ENCODE measurements at regions not wholly inside any gene's neighbourhood (a gene's known extent, or its start where the extent isn't known, plus 50 kb on each side); places are given as distances from the start of the nearest gene placed in this dataset.
"Not testable (repeated sequence)": the region's sequence is repeated elsewhere in the genome, so short reads cannot be mapped to it uniquely, and the experiment has no call there.

GRCh38 chr21:28110074-28110473 lies 882.6 kb downstream of the LTN1 start:
- no peak for DNase-seq

- DNase-seq: no peak
Measured at GRCh38 chr21:28106370-28106890, 886.2 kb downstream of the LTN1 start.

DNA sequence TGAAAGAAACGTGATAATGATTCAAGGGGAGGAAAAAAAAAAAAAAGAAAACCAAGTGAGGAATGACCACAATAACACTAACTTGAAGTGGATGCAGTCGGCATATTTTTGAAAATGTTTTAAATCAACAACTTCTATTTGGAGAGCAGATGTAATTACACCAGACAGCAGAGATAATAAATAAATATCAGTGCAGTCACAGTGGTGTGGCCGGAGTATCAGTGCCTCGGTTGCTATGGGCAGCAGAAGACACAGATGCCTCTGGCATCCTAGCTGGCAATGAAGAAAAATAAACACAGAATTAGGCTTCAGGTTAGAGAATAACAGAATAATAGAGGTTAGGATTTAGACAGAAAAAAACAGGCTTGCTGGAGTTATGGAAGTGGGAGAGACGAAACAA lies 888.3 kb downstream of the LTN1 start:
- DNase-seq: no peak

- DNase-seq: no peak
Measured at GRCh38 chr21:28100366-28100765, 892.3 kb downstream of the LTN1 start.

GRCh38 chr21:28099001-28099705 lies 893.5 kb downstream of the LTN1 start:
- no peak for DNase-seq

GRCh38 chr21:28091466-28091865 lies 901.2 kb downstream of the LTN1 start:
- DNase-seq: no peak

DNA sequence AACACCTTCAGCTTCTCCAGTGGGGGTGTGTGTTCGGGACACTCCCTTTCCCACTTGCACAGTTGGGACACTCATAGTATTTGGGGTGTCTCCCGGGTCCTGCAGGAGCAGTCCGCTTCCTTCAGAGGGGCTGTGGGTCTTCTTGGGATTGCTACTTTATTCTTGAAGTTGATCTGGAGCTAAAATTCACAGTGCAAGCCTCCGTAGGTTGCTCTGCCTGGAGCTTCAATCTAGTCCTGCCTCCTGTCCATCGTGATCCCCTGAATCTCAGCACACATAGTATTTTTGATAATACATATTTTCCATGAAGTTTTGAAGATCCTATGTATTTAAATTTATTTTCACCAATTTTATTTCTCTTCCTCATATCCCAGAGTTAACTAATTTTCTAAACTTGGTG lies 902.1 kb downstream of the LTN1 start:
- DNase-seq: no peak

DNA sequence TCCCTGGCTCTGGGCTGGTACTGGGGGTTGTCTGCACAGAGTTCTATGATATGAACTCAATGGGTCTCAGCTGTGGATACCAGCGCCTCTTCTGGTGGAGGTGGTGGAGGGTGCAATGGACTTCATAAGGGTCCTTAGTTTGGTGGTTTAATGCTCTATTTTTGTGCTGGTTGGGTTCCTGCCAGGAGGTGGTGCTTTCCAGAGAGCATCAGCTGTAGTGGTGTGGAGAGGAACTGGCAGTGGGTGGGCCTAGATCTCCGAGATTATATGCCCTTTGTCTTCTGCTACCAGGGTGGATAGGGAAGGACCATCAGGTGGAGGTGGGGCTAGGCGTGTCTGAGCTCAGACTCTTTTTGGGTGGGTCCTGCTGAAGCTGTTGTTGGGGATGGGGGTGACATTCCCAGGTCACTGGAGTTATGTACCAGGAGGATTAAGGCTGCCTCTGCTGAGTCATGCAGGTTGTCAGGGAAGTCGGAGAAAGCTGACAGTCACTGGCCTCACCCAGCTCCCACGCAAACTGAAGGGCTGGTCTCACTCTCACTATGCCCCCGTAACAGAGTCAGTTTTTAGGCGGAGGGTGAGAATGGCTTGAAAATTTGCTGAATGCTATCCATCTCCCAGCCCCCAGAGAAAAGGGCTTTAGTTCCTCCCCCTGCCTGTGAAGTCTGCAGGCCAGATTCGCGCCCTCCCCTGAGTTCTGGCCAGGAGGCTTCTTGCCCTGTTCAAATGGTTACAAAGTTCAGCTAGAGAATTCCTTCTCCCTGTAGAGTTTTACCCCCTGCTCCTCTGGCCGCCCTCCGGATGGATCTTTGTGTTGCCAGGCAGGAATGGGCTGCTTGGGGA lies 902.9 kb downstream of the LTN1 start:
- DNase-seq: no peak

DNA sequence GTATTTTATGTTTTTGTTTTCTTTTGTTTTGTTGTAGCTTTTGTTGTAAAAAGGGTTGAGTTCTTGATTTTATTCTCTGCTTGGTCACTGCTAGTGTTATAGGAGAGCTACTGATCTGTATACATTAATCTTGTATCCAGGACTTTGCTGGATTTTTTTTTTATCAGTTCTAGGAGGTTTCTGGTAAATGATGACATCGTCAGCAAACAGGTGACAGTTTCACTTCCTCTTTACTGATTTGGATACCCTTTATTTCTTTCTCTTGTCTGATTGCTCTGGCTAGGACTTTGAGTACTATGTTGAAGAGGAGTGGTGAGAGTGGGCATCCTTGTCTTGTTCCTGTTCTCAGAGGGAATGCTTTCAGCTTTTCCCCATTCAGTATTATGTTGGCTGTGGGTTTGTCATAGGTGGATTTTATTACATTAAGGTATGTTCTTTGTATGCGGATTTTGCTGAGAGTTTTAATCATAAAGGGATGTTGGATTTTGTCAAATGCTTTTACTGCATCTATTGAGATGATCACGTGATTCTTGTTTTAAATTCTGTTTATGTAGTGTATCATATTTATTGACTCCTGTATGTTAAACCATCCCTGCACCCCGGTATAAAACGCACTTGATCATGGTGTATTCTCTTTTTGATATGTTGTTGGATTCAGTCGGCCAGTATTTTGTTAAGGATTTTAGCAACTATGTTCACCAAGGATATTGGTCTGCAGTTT lies 905.7 kb downstream of the LTN1 start:
- no peak for DNase-seq

GRCh38 chr21:28084951-28085350 lies 907.7 kb downstream of the LTN1 start:
- DNase-seq: no peak

- DNase-seq: no peak
Measured at GRCh38 chr21:28083350-28083749, 909.3 kb downstream of the LTN1 start.

DNA sequence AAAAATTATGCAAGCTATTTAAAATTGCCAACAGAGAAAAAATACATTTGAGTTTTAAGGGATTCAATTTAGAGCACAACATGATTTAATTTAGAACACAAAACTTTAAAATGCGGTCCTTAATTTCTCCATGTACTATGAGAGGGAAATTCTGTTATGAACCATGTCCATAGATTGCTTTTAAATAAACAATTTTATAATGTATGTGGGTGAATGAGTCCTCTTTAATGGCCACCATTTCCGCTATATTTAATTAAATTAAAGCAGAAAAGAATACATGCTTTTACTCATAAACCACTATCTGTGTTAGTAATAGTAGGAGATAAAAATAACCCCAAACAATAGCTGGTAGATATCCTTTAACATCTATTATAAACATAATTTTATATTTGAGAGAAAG lies 914.6 kb downstream of the LTN1 start:
- no peak for DNase-seq

DNA sequence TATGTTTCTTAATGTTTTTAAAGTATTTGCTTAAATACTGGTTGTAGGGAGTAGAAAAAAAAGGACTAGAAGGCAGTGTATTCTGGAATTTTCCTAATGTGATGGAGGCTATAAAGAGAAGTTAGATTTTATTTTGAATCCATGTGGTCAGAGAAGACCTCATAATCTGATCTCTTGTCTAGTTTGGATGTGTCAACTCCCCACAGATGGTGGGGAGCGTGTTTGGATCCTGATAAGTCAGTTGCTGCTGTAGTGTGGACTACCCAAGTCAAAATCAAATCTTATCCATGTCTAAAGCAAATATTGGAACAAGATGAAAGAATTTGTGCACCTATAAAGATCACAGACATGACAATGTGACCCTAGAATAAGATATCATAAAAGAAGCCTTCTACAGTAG lies 918.0 kb downstream of the LTN1 start:
- DNase-seq: no peak

DNA sequence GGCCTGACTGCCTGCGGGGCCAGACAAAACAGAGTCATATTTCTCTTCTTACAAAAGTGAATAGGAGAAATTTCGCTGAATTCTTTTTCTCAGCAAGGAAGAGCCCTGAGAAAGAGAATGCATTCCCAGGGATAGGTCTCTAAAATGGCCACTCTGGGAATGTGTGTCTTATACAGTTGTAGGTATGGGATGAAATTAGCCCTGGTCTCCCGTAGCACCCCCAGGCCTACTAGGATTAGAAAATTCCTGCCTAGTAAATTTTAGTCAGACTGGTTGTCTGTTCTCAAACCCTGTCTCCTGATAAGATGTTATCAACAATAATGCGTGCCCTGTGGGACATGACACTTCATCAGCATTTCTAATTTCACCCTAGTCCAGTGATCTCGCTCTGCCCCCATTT lies 920.1 kb downstream of the LTN1 start:
- no peak for DNase-seq

DNA sequence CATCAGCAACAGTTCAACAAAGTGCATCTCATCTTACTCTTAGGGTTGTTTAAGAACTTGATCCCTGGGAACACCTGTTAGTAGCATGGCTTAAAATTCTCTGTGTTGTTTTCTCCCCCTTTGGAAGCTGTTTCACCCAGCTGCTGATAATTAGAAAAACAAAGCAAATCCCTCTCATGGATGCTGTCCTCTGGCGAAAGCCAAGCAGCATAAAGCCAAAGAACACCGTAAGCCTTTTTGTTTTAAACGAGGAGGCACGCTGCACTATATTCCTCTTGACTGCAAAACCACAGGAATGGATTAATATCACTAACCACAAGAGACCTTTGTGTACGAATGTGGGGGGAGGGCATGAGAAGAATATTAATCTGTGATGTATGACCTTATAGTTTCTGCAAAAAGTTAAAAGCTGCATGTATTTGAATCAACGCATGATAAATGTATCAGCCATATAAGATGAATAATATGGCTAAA lies 923.2 kb downstream of the LTN1 start:
- DNase-seq: no peak

GRCh38 chr21:28068455-28069358 lies 924.0 kb downstream of the LTN1 start:
- DNase-seq: no peak

DNA sequence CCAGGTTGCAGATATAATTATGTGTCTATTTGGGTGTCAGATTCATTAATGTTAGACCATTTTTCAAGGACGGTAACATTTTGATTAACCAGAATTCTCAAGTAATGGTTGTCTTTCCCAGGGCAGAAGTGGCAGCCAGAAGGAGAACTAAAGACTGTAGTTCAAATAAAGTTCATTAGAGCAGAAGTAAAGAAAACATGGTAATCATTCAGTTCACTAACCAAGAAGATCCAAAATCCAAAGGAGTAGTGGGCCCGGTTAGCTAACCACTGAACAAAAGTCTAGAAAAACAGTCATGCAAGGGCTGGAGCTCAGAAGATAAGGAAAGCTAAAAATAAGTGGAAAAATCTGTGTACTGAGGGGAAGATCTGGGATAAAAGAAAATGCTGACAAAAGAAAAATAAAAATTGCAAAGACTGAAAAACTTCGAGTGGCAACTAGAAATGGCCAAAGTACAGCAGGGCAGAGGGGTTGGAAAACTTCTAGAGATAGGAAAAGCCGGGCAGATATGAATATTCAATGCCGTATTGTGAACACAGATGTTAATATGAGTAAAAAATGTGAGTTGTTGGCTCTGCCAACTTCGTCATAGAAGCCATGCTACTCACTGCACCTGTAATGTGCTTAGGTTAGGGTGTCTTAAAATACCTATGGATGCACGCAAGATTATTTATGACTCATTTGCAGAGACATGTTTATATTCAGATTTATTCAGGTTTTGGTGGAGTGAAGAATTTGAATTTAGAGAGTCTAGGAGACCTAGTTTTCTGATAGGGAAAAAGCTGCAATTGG lies 925.9 kb downstream of the LTN1 start:
- no peak for DNase-seq

DNA sequence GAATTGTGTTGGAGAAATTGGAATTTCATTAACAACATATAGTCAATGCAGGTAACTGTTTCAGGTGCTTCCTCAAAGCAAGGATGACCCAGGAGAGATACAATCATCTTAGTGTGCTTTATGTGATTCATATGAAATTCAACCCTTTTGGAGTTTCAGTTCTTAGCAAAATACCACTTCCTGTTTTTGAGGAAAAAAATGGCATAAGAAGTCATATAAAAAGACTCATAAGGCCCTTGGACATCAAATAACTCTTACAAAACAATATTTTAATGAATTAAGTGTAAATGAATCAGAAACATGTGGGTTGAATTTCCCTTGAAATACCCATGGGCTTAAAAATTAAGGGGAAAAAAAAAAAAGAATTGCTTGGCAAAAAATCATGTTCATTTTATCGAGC lies 926.6 kb downstream of the LTN1 start:
- DNase-seq: no peak

GRCh38 chr21:28063241-28064216 lies 929.1 kb downstream of the LTN1 start:
- no peak for DNase-seq

DNA sequence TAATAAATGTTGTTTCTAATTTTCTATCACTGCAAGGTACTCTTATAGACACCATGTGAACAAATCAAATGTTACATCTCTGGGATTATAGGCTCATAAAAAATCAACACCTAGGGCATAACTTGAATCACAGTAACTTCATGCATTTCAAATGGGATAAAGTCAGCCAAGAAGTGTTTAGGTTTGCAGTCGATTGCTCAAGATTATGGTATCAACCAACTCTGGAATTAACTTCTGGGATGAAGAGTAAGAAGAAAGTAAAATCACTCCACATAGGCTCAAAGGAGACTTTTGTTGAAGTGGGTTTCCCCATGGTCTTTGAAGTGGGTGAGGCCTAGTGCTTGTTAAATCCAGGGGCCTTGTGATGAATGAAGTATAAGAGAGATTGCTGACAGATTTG lies 939.7 kb downstream of the LTN1 start:
- DNase-seq: not testable (repeated sequence)

All from T-helper 1 cell (primary cell).